ENCODE measurements at regions not wholly inside any gene's neighbourhood (a gene's known extent, or its start where the extent isn't known, plus 50 kb on each side); places are given as distances from the start of the nearest gene placed in this dataset.
"Not testable (repeated sequence)": the region's sequence is repeated elsewhere in the genome, so short reads cannot be mapped to it uniquely, and the experiment has no call there.

DNA sequence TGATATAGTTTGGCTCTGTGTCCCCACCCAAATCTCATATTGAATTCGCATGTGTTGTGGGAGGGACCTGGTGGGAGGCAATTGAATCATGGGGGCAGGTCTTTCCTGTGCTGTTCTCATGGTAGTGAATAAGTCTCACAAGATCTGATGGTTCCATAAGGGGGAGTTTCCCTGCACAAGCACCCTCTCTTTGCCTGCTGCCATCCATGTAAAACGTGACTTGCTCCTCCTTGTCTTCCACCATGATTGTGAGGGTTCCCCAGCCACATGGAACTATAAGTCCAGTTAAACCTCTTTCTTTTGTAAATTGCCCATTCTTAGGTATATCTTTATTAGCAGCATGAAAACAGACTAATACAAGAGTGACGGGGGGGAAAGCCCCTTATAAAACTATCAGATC, 65.4 kb upstream of the FBXO33 start:
- not testable (repeated sequence) for DNase-seq

GRCh38 chr14:39492267-39492666, 60.0 kb upstream of the FBXO33 start:
- no peak for DNase-seq

DNA sequence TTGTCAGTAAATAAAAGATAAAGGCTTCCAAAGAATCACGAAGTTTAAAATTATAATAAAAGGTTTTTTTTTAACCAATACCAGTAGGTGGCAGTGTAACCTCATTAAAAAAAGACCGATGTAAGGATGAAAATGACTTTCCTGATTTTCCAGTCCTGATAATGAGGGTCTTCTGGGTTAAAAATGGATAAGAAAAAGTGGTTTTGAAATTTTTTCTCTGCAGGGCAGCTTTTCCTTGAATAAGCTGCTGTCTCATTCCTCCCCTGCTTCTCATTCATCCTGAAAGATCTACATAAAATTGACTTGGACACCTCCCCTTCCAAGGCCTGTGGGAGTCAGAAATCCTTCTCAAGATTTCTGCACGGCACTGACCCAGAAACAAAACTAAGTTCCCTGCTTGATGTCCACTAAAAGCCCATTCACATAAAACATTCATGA, 58.9 kb upstream of the FBXO33 start:
- DNase-seq = peak in 1 of 2 donors; percentile 44

DNA sequence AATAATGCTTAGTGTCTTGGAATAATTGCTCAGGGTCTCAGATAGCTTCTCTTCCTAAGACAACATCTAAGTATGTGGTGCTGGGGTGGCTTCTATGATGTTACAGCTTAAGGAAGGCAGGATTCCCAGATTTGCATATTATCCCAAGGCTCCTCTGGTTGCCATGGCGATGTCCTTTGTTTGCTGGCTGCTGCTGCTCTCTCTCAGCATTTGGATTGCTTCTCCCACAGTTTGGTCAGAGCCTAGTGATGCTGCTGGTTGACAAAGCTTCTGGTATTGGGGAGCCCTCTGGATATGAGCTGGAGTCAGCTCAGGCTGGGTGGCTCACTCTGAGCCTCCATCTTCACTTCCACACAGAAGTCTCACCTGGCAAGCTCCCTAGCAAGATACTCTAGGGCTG, 56.4 kb upstream of the FBXO33 start:
- no peak for DNase-seq

GRCh38 chr14:39483682-39484081, 51.4 kb upstream of the FBXO33 start:
- DNase-seq = no peak

All from inflammatory macrophage treated with lipopolysaccharide for 1 hour (primary cell).